ENCODE measurements at regions not wholly inside any gene's neighbourhood (a gene's known extent, or its start where the extent isn't known, plus 50 kb on each side); places are given as distances from the start of the nearest gene placed in this dataset.

- TF ChIP-seq ZBTB49 (tag by site-specific recombination; IDR thresholded peaks at IDR 0.05; ENCODE audit: low read depth) (no peak), ZNF155 (tag by site-specific recombination; IDR thresholded peaks at IDR 0.05) (no peak), ZNF274 (IDR thresholded peaks at IDR 0.05; ENCODE audit: low read length) (no peak), ZNF274 (tag by site-specific recombination; IDR thresholded peaks at IDR 0.05; ENCODE audit: borderline replicate concordance) (no peak), CTCF (tag by site-specific recombination; IDR thresholded peaks at IDR 0.05) (no peak), ZNF121 (tag by site-specific recombination; IDR thresholded peaks at IDR 0.05) (no peak), ZBTB20 (tag by site-specific recombination; IDR thresholded peaks at IDR 0.05) (no peak), ZNF639 (tag by site-specific recombination; IDR thresholded peaks at IDR 0.05) (no peak), KLF10 (tag by site-specific recombination; IDR thresholded peaks at IDR 0.05) (no peak), ZNF184 (tag by site-specific recombination; IDR thresholded peaks at IDR 0.05) (no peak), ZSCAN23 (tag by site-specific recombination; IDR thresholded peaks at IDR 0.05) (no peak)
Observed at GRCh38 chr13:105220063-105220462, 1315.4 kb downstream of the EFNB2 start.
